ENCODE measurements at regions not wholly inside any gene's neighbourhood (a gene's known extent, or its start where the extent isn't known, plus 50 kb on each side); places are given as distances from the start of the nearest gene placed in this dataset.

DNA sequence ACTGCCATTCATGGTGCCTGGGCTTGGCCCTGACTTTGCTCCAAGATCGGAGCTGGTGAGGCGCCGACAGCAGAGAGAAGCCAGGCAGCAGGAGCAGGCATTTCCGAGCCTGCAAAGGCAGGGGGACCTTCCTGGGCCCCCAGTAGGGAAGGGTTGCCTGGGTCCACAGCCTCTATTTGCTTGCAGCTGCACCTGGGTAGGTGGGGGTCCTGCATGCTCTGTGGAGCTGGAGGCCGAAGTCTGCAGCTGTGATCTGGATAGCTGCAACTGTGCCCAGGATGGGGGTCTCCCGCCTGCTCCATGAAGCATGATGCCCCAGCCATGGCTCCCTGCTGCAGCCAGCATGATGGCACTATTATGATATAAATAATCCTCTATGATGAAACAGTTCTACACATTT, 2144.2 kb downstream of the PCDH9 start:
- no peak overlapping the region for H3K4me3 Mint-ChIP-seq
- no peak overlapping the region for H3K23ac ChIP-seq (ENCODE audit: insufficient read length, low read depth, low read length)
- TF ChIP-seq, protein P1, sequence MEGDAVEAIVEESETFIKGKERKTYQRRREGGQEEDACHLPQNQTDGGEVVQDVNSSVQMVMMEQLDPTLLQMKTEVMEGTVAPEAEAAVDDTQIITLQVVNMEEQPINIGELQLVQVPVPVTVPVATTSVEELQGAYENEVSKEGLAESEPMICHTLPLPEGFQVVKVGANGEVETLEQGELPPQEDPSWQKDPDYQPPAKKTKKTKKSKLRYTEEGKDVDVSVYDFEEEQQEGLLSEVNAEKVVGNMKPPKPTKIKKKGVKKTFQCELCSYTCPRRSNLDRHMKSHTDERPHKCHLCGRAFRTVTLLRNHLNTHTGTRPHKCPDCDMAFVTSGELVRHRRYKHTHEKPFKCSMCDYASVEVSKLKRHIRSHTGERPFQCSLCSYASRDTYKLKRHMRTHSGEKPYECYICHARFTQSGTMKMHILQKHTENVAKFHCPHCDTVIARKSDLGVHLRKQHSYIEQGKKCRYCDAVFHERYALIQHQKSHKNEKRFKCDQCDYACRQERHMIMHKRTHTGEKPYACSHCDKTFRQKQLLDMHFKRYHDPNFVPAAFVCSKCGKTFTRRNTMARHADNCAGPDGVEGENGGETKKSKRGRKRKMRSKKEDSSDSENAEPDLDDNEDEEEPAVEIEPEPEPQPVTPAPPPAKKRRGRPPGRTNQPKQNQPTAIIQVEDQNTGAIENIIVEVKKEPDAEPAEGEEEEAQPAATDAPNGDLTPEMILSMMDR (conservative IDR thresholded peaks at IDR 0.05): no peak

More for the DNA sequence above, 2144.2 kb downstream of the PCDH9 start:
- no peak overlapping the region for H3K14ac ChIP-seq (ENCODE audit: insufficient read depth, low read length)
- no peaks in the 10 kb centered on the region for H3K27me3 ChIP-seq (ENCODE audit: insufficient read depth, low read length)
- no peak overlapping the region for H3K4me2 ChIP-seq (ENCODE audit: insufficient read depth, insufficient read length, low read length)
- H4K5ac ChIP-seq (ENCODE audit: insufficient read length, low read depth, low read length): no peak overlapping the region
- H4K8ac ChIP-seq (replicated peaks; ENCODE audit: insufficient read length, low read depth, low read length): no peak overlapping the region
- H2BK12ac ChIP-seq (ENCODE audit: insufficient read length, low read depth, low read length): no peak overlapping the region
- no peak overlapping the region for H4K91ac ChIP-seq (ENCODE audit: insufficient read length, low read depth, low read length)
- no peak overlapping the region for H3K9ac ChIP-seq (ENCODE audit: extremely low read depth, insufficient read length, low read length)
- H3K79me2 ChIP-seq (ENCODE audit: insufficient read depth, low read length): no peaks in the 10 kb centered on the region
- no peak overlapping the region for H3K18ac ChIP-seq (ENCODE audit: insufficient read length, low read depth, low read length)
- Mint-ChIP-seq H3K27me3 (ENCODE audit: low read depth) (no peaks in the 10 kb centered on the region), H3K27ac (no peak overlapping the region), H3K36me3 (ENCODE audit: insufficient read depth in 1 of 3, low read depth in 3 of 3) (no peaks in the 10 kb centered on the region), H3K4me1 (no peaks in the 10 kb centered on the region), H3K9me3 (peaks cover 4 to 6% of the 10 kb centered on the region in 2 experiments; a peak in 1 of 5 replicates)
- no peaks in the 10 kb centered on the region for H3K79me1 ChIP-seq (ENCODE audit: insufficient read depth, low read depth, low read length, poor library complexity, severe bottlenecking)
- no peak overlapping the region for H2BK5ac ChIP-seq (ENCODE audit: insufficient read length, low read length)
- H4K20me1 ChIP-seq (ENCODE audit: control insufficient read depth, insufficient read depth, insufficient read length): no peaks in the 10 kb centered on the region
- H3K27ac ChIP-seq (ENCODE audit: insufficient read length, low read depth, low read length): no peak overlapping the region
- no CpG with 5 or more reads among the region's 6 CpGs for WGBS (ENCODE audit: extremely low coverage, insufficient read length, low lambda C conversion rate)
- no peaks in the 10 kb centered on the region for H3K9me3 ChIP-seq (ENCODE audit: control insufficient read depth, low read depth, low read length)
- DNase-seq: no peak
- H3K4me1 ChIP-seq (ENCODE audit: insufficient read depth, low read length): no peaks in the 10 kb centered on the region
- H3K23me2 ChIP-seq (ENCODE audit: insufficient read length, low read depth, low read length, poor library complexity, severe bottlenecking): no peaks in the 10 kb centered on the region
- no peak overlapping the region for H3T11ph ChIP-seq (ENCODE audit: low read length)
- no peak overlapping the region for H3K4ac ChIP-seq (ENCODE audit: low read depth, low read length)
- no peak overlapping the region for H2AFZ ChIP-seq (ENCODE audit: low read length)
- no peak overlapping the region for H3K56ac ChIP-seq (ENCODE audit: insufficient read length, low read depth, low read length)
- no peak overlapping the region for H2BK20ac ChIP-seq (ENCODE audit: low read depth, low read length, poor library complexity, severe bottlenecking)
- H2BK120ac ChIP-seq (ENCODE audit: low read depth, low read length, poor library complexity, severe bottlenecking): no peak overlapping the region
- H2AK5ac ChIP-seq (ENCODE audit: insufficient read length, low read length): no peak overlapping the region
- H2BK15ac ChIP-seq (ENCODE audit: low read depth, low read length): no peak overlapping the region
